ENCODE measurements at regions not wholly inside any gene's neighbourhood (a gene's known extent, or its start where the extent isn't known, plus 50 kb on each side); places are given as distances from the start of the nearest gene placed in this dataset.

- H3K4me3 ChIP-seq: no peak overlapping the region
- TF ChIP-seq CTCF (IDR thresholded peaks at IDR 0.05): no peak
- H3K9me3 ChIP-seq: no peaks in the 10 kb centered on the region
- no peak overlapping the region for H3K27ac ChIP-seq
- DNase-seq: peak in 1 of 6 donors; percentile 40
- no peak for FAIRE-seq
- 76 to 79% methylated on average over 5 of the region's 5 CpGs for WGBS, 2 donors
- no peak for ATAC-seq
- H3K27me3 ChIP-seq: no peaks in the 10 kb centered on the region
- intact Hi-C loops (cut with DNase I): no loop called here
- no peaks in the 10 kb centered on the region for H3K4me1 ChIP-seq
- H3K36me3 ChIP-seq: no peaks in the 10 kb centered on the region
These were observed 54.1 kb upstream of the IBSP start for GRCh38 chr4:87745064-87745807.

GRCh38 chr4:87746001-87746400, 53.4 kb upstream of the IBSP start:
- Histone ChIP-seq H3K36me3 (no peaks in the 10 kb centered on the region), H3K27me3 (no peaks in the 10 kb centered on the region), H3K9me3 (no peaks in the 10 kb centered on the region), H3K4me3 (no peak overlapping the region), H3K4me1 (no peaks in the 10 kb centered on the region), H3K27ac (no peak overlapping the region)
- no peak for ATAC-seq
- no peak for FAIRE-seq
- TF ChIP-seq CTCF (IDR thresholded peaks at IDR 0.05): no peak
- intact Hi-C loops (cut with DNase I): no loop called here
- peak in 1 of 6 donors; percentile 43 for DNase-seq
- WGBS, 2 donors: 81 to 96% methylated on average over 5 of the region's 5 CpGs

Measured in pancreas (tissue), 10 donors.